NCI-H2227 treated with DMSO at 0.1 percent for 48 hours (cell line): ENCODE measurements at regions not wholly inside any gene's neighbourhood (a gene's known extent, or its start where the extent isn't known, plus 50 kb on each side); places are given as distances from the start of the nearest gene placed in this dataset.
"Not testable (repeated sequence)": the region's sequence is repeated elsewhere in the genome, so short reads cannot be mapped to it uniquely, and the experiment has no call there.

Source experiments
- DNase-seq: peaks from one replicate; lab custom pipeline; 2025; lab: John Stamatoyannopoulos, UW

- DNase-seq, result not testable (repeated sequence)
These were observed 111.5 kb upstream of the BDP1 start for GRCh38 chr5:71343994-71344393.

GRCh38 chr5:71372601-71373000 lies 82.8 kb upstream of the BDP1 start:
- not testable (repeated sequence) for DNase-seq

GRCh38 chr5:71373054-71373734 lies 82.3 kb upstream of the BDP1 start:
- not testable (repeated sequence) for DNase-seq

- DNase-seq, result not testable (repeated sequence)
These were observed 71.2 kb upstream of the BDP1 start for GRCh38 chr5:71384204-71384603.

GRCh38 chr5:71384706-71385105 lies 70.7 kb upstream of the BDP1 start:
- no peak for DNase-seq

- DNase-seq, result not testable (repeated sequence)
These were observed 70.2 kb upstream of the BDP1 start for GRCh38 chr5:71385208-71385607.

- not testable (repeated sequence) for DNase-seq
These were observed 67.3 kb upstream of the BDP1 start for GRCh38 chr5:71388184-71388583.

- DNase-seq, result peak; percentile 19
These were observed 57.1 kb upstream of the BDP1 start for GRCh38 chr5:71398400-71398799.

- DNase-seq, result not testable (repeated sequence)
These were observed 56.6 kb upstream of the BDP1 start for GRCh38 chr5:71398859-71399258.

GRCh38 chr5:71399443-71399842 lies 56.0 kb upstream of the BDP1 start:
- not testable (repeated sequence) for DNase-seq

- not testable (repeated sequence) for DNase-seq
These were observed 54.8 kb upstream of the BDP1 start for GRCh38 chr5:71400626-71401025.

- DNase-seq, result not testable (repeated sequence)
These were observed 54.3 kb upstream of the BDP1 start for GRCh38 chr5:71401150-71401549.

GRCh38 chr5:71401564-71401963 lies 53.9 kb upstream of the BDP1 start:
- DNase-seq, result not testable (repeated sequence)

- not testable (repeated sequence) for DNase-seq
These were observed 51.0 kb upstream of the BDP1 start for GRCh38 chr5:71404441-71404840.

- not testable (repeated sequence) for DNase-seq
These were observed 50.5 kb upstream of the BDP1 start for GRCh38 chr5:71404936-71405335.
